ENCODE measurements at regions not wholly inside any gene's neighbourhood (a gene's known extent, or its start where the extent isn't known, plus 50 kb on each side); places are given as distances from the start of the nearest gene placed in this dataset.

DNA sequence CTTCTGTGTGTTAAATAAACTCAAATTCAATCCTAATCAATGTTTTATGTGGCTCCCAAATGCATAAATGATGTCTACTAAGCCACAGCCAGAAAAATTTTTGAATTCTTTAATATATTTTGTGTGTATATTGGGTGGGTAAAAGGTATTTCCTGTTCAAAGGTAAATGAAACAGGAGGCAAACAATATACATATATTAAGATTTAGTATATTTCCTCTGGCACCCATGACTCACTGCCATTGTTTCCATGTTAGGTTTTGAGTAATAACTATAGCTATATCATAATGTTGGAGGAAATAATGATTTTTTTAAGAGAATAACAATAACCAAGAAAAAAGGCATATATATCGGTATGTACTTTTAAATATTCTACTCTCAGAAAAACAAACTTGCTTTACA lies 1071.9 kb upstream of the CDH10 start:
- H3K4me1 ChIP-seq, result no peaks in the 10 kb centered on the region
- H3K36me3 ChIP-seq, result no peaks in the 10 kb centered on the region
- 86 to 96% (median 94%) methylated on average over 1 of the region's 1 CpG for WGBS, 5 donors
- no peak for DNase-seq
- no peak overlapping the region for H3K27ac ChIP-seq
- intact Hi-C loops (cut with DNase I; ENCODE audit: low total_unique reads), result no loop called here
- no peak overlapping the region for H3K4me3 ChIP-seq
- peaks cover 0 to 3% (median 0%) of the 10 kb centered on the region in 8 donors for H3K9me3 ChIP-seq
- no peaks in the 10 kb centered on the region for H3K27me3 ChIP-seq (replicated peaks in 1 of 7)
- TF ChIP-seq POLR2A (IDR thresholded peaks at IDR 0.05) (no peak), CTCF (IDR thresholded peaks at IDR 0.05 in 8 of 11, conservative IDR thresholded peaks at IDR 0.05 in 3 of 11) (no peak), POLR2AphosphoS5 (IDR thresholded peaks at IDR 0.05) (no peak)

- intact Hi-C loops (cut with DNase I; ENCODE audit: low total_unique reads), result no loop called here
- Histone ChIP-seq H3K27ac (no peak overlapping the region), H3K36me3 (no peaks in the 10 kb centered on the region), H3K27me3 (replicated peaks in 1 of 7) (no peaks in the 10 kb centered on the region), H3K4me1 (no peaks in the 10 kb centered on the region), H3K9me3 (peaks cover 0 to 3% (median 0%) of the 10 kb centered on the region in 8 donors), H3K4me3 (no peak overlapping the region)
- DNase-seq, result no peak
- 12 to 18% (median 15%) methylated on average over 7 of the region's 7 CpGs for WGBS, 5 donors
- TF ChIP-seq POLR2AphosphoS5 (IDR thresholded peaks at IDR 0.05) (no peak), POLR2A (IDR thresholded peaks at IDR 0.05) (no peak), CTCF (IDR thresholded peaks at IDR 0.05 in 8 of 11, conservative IDR thresholded peaks at IDR 0.05 in 3 of 11) (no peak)
Observed at GRCh38 chr5:25713259-25713658, 1068.5 kb upstream of the CDH10 start.

GRCh38 chr5:25707093-25707492 lies 1062.3 kb upstream of the CDH10 start:
- no peaks in the 10 kb centered on the region for H3K27me3 ChIP-seq (replicated peaks in 1 of 7)
- DNase-seq, result no peak
- no peak overlapping the region for H3K4me3 ChIP-seq
- no peak for TF ChIP-seq POLR2A (IDR thresholded peaks at IDR 0.05)
- TF ChIP-seq CTCF (IDR thresholded peaks at IDR 0.05 in 8 of 11, conservative IDR thresholded peaks at IDR 0.05 in 3 of 11), result no peak
- TF ChIP-seq POLR2AphosphoS5 (IDR thresholded peaks at IDR 0.05), result no peak
- H3K36me3 ChIP-seq, result no peaks in the 10 kb centered on the region
- no peaks in the 10 kb centered on the region for H3K4me1 ChIP-seq
- intact Hi-C loops (cut with DNase I; ENCODE audit: low total_unique reads), result no loop called here
- peaks cover 0 to 10% (median 5%) of the 10 kb centered on the region in 8 donors for H3K9me3 ChIP-seq
- WGBS, 5 donors, result 46 to 67% (median 57%) methylated on average over 2 of the region's 2 CpGs
- no peak overlapping the region for H3K27ac ChIP-seq

DNA sequence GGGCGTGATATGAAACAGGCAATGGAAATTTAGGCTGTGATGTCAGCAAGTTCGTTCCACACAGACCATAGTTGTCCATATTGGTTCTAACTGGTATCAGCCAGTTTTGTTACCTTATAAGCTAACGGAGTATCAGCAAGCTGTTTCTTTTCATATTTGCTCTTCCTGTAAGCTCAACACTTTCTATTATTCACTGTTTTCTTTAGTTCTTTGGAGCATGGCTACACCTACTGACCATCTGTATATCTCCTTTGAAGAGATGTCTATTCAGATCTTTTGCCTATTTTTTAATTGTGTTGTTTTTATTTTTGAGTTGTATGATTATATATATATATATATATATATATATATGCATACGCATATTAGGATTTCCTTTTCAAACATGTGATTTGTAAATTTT lies 1057.2 kb upstream of the CDH10 start:
- peaks cover 0 to 10% (median 7%) of the 10 kb centered on the region in 8 donors for H3K9me3 ChIP-seq
- TF ChIP-seq POLR2A (IDR thresholded peaks at IDR 0.05) (no peak), POLR2AphosphoS5 (IDR thresholded peaks at IDR 0.05) (no peak), CTCF (IDR thresholded peaks at IDR 0.05 in 8 of 11, conservative IDR thresholded peaks at IDR 0.05 in 3 of 11) (no peak)
- no peak overlapping the region for H3K27ac ChIP-seq
- DNase-seq, result no peak
- no peaks in the 10 kb centered on the region for H3K27me3 ChIP-seq (replicated peaks in 1 of 7)
- 84 to 89% (median 86%) methylated on average over 4 of the region's 4 CpGs for WGBS, 5 donors
- H3K4me3 ChIP-seq, result no peak overlapping the region
- H3K4me1 ChIP-seq, result no peaks in the 10 kb centered on the region
- no peaks in the 10 kb centered on the region for H3K36me3 ChIP-seq
- intact Hi-C loops (cut with DNase I; ENCODE audit: low total_unique reads), result no loop called here
